Vagina (tissue), 2 donors: ENCODE measurements at regions not wholly inside any gene's neighbourhood (a gene's known extent, or its start where the extent isn't known, plus 50 kb on each side); places are given as distances from the start of the nearest gene placed in this dataset.

ENCODE experiments used
- CTCF ChIP-seq, 3 experiments: fragments of 450-650 bp in 2 of 3; fragments of 200-600 bp in 1 of 3; sonication (generic) in 1 of 3; IDR thresholded peaks; one replicate each; pipeline ENCODE4 v1.5.1; 2017 to 2019; ENCODE audit warnings: antibody characterized with exemption in 3 of 3, mild to moderate bottlenecking in 2 of 3, moderate library complexity in 2 of 3
- POLR2A ChIP-seq, 2 donors: fragments of 450-650 bp; IDR thresholded peaks; one replicate each; pipeline ENCODE4 v1.6.1; 2017; ENCODE audit warnings: antibody characterized with exemption in 2 of 2, mild to moderate bottlenecking in 2 of 2, moderate library complexity in 2 of 2
- POLR2AphosphoS5 ChIP-seq, 2 donors: sonication (generic); formaldehyde crosslinking; IDR thresholded peaks; one replicate each; pipeline ENCODE4 v1.9.0; 2017; ENCODE audit warnings: antibody characterized with exemption in 2 of 2, mild to moderate bottlenecking in 2 of 2, low read depth in 1 of 2; ENCODE audit not compliant: insufficient read depth in 1 of 2

- no peak for TF ChIP-seq CTCF (IDR thresholded peaks at IDR 0.05)
- no peak for TF ChIP-seq POLR2A (IDR thresholded peaks at IDR 0.05)
- TF ChIP-seq POLR2AphosphoS5 (IDR thresholded peaks at IDR 0.05; ENCODE audit: insufficient read depth in 1 of 2, low read depth in 1 of 2), result no peak
These were observed 1777.1 kb downstream of the MAT2B start for GRCh38 chr5:165282491-165282890.
